ENCODE measurements at regions not wholly inside any gene's neighbourhood (a gene's known extent, or its start where the extent isn't known, plus 50 kb on each side); places are given as distances from the start of the nearest gene placed in this dataset.
A peak's percentile ranks its signal among the peaks of the same experiment; 100 is the strongest.

- Mint-ChIP-seq H3K27ac (no peak overlapping the region), H3K4me1 (ENCODE audit: low read depth in 2 of 2) (no peaks in the 10 kb centered on the region), H3K9me3 (no peaks in the 10 kb centered on the region), H3K36me3 (ENCODE audit: insufficient read depth) (no peaks in the 10 kb centered on the region), H3K27me3 (peaks cover 14 to 31% of the 10 kb centered on the region in 2 donors), H3K4me3 (no peak overlapping the region)
- no peak for DNase-seq
- no peak for ATAC-seq (replicated peaks)
Measured at GRCh38 chr7:24191362-24191761, 92.6 kb upstream of the NPY start.

- no peaks in the 10 kb centered on the region for H3K36me3 Mint-ChIP-seq (ENCODE audit: insufficient read depth)
Measured at GRCh38 chr7:24192053-24192452, 91.9 kb upstream of the NPY start.

GRCh38 chr7:24192691-24193090 is 91.3 kb upstream of the NPY start:
- H3K4me1 Mint-ChIP-seq (ENCODE audit: low read depth in 2 of 2): no peaks in the 10 kb centered on the region
- peaks cover 19 to 31% of the 10 kb centered on the region in 2 donors for H3K27me3 Mint-ChIP-seq
- ATAC-seq (replicated peaks) (no peak), DNase-seq (no peak)
- no peaks in the 10 kb centered on the region for H3K36me3 Mint-ChIP-seq (ENCODE audit: insufficient read depth)
- no peak overlapping the region for H3K27ac Mint-ChIP-seq
- no peaks in the 10 kb centered on the region for H3K9me3 Mint-ChIP-seq
- H3K4me3 Mint-ChIP-seq: no peak overlapping the region

More at GRCh38 chr7:24192053-24192452, 91.9 kb upstream of the NPY start:
- no peak for DNase-seq
- peaks cover 19 to 31% of the 10 kb centered on the region in 2 donors for H3K27me3 Mint-ChIP-seq
- H3K9me3 Mint-ChIP-seq: no peaks in the 10 kb centered on the region
- ATAC-seq (replicated peaks): no peak
- H3K4me3 Mint-ChIP-seq: no peak overlapping the region
- no peaks in the 10 kb centered on the region for H3K4me1 Mint-ChIP-seq (ENCODE audit: low read depth in 2 of 2)
- H3K27ac Mint-ChIP-seq: no peak overlapping the region

- Mint-ChIP-seq H3K4me3 (no peak overlapping the region), H3K27ac (no peak overlapping the region), H3K9me3 (no peaks in the 10 kb centered on the region), H3K36me3 (ENCODE audit: insufficient read depth) (peaks cover 2% of the 10 kb centered on the region), H3K4me1 (ENCODE audit: low read depth in 2 of 2) (peaks cover 4 to 6% of the 10 kb centered on the region in 2 donors), H3K27me3 (peaks cover 8 to 14% of the 10 kb centered on the region in 2 donors)
- ATAC-seq (replicated peaks): no peak
- no peak for DNase-seq
Measured at GRCh38 chr7:24197852-24198251, 86.1 kb upstream of the NPY start.

- no peak for DNase-seq
- no peak overlapping the region for H3K4me3 Mint-ChIP-seq
Measured at GRCh38 chr7:24199978-24200377, 84.0 kb upstream of the NPY start.

GRCh38 chr7:24200407-24200966 is 83.5 kb upstream of the NPY start:
- no peak overlapping the region for H3K4me3 Mint-ChIP-seq
- peaks cover 4 to 6% of the 10 kb centered on the region in 2 donors for H3K4me1 Mint-ChIP-seq (ENCODE audit: low read depth in 2 of 2)
- no peak overlapping the region for H3K27ac Mint-ChIP-seq
- no peak for DNase-seq
- H3K9me3 Mint-ChIP-seq: no peaks in the 10 kb centered on the region
- ATAC-seq (replicated peaks): no peak
- peaks cover 2% of the 10 kb centered on the region for H3K36me3 Mint-ChIP-seq (ENCODE audit: insufficient read depth)
- peaks cover 5 to 23% of the 10 kb centered on the region in 2 donors for H3K27me3 Mint-ChIP-seq

More at GRCh38 chr7:24199978-24200377, 84.0 kb upstream of the NPY start:
- H3K9me3 Mint-ChIP-seq: no peaks in the 10 kb centered on the region
- ATAC-seq (replicated peaks): peak; percentile 96
- H3K27ac Mint-ChIP-seq: no peak overlapping the region
- H3K36me3 Mint-ChIP-seq (ENCODE audit: insufficient read depth): peaks cover 2% of the 10 kb centered on the region
- peaks cover 5 to 23% of the 10 kb centered on the region in 2 donors for H3K27me3 Mint-ChIP-seq
- H3K4me1 Mint-ChIP-seq (ENCODE audit: low read depth in 2 of 2): peaks cover 4 to 6% of the 10 kb centered on the region in 2 donors

GRCh38 chr7:24201226-24201625 is 82.8 kb upstream of the NPY start:
- DNase-seq: no peak
- Mint-ChIP-seq H3K4me1 (ENCODE audit: low read depth in 2 of 2) (peaks cover 4 to 6% of the 10 kb centered on the region in 2 donors), H3K4me3 (no peak overlapping the region), H3K9me3 (no peaks in the 10 kb centered on the region), H3K36me3 (ENCODE audit: insufficient read depth) (peaks cover 2% of the 10 kb centered on the region), H3K27me3 (peaks cover 5 to 16% of the 10 kb centered on the region in 2 donors), H3K27ac (no peak overlapping the region)
- ATAC-seq (replicated peaks): no peak

- H3K9me3 Mint-ChIP-seq: no peaks in the 10 kb centered on the region
- H3K36me3 Mint-ChIP-seq (ENCODE audit: insufficient read depth): no peaks in the 10 kb centered on the region
- DNase-seq (no peak), ATAC-seq (replicated peaks) (no peak)
- no peak overlapping the region for H3K27ac Mint-ChIP-seq
- no peak overlapping the region for H3K4me3 Mint-ChIP-seq
- peaks cover 6 to 7% of the 10 kb centered on the region in 2 donors for H3K27me3 Mint-ChIP-seq
- no peaks in the 10 kb centered on the region for H3K4me1 Mint-ChIP-seq (ENCODE audit: low read depth in 2 of 2)
Measured at GRCh38 chr7:24212073-24212472, 71.9 kb upstream of the NPY start.

GRCh38 chr7:24213311-24213710 is 70.7 kb upstream of the NPY start:
- Mint-ChIP-seq H3K4me1 (ENCODE audit: low read depth in 2 of 2) (no peaks in the 10 kb centered on the region), H3K27me3 (peaks cover 6% of the 10 kb centered on the region in 2 donors), H3K9me3 (no peaks in the 10 kb centered on the region), H3K4me3 (no peak overlapping the region), H3K36me3 (ENCODE audit: insufficient read depth) (no peaks in the 10 kb centered on the region), H3K27ac (no peak overlapping the region)
- ATAC-seq (replicated peaks): no peak
- no peak for DNase-seq

GRCh38 chr7:24214670-24215069 is 69.3 kb upstream of the NPY start:
- Mint-ChIP-seq H3K4me1 (ENCODE audit: low read depth in 2 of 2) (no peaks in the 10 kb centered on the region), H3K27ac (no peak overlapping the region), H3K4me3 (no peak overlapping the region), H3K36me3 (ENCODE audit: insufficient read depth) (no peaks in the 10 kb centered on the region), H3K27me3 (peaks cover 6% of the 10 kb centered on the region in 2 donors), H3K9me3 (no peaks in the 10 kb centered on the region)
- DNase-seq (no peak), ATAC-seq (replicated peaks) (no peak)

GRCh38 chr7:24216576-24217125 is 67.3 kb upstream of the NPY start:
- peaks cover 0 to 6% of the 10 kb centered on the region in 2 donors for H3K27me3 Mint-ChIP-seq
- H3K36me3 Mint-ChIP-seq (ENCODE audit: insufficient read depth): no peaks in the 10 kb centered on the region
- no peaks in the 10 kb centered on the region for H3K9me3 Mint-ChIP-seq
- ATAC-seq (replicated peaks) (no peak), DNase-seq (no peak)
- no peaks in the 10 kb centered on the region for H3K4me1 Mint-ChIP-seq (ENCODE audit: low read depth in 2 of 2)
- no peak overlapping the region for H3K27ac Mint-ChIP-seq
- H3K4me3 Mint-ChIP-seq: no peak overlapping the region

GRCh38 chr7:24221500-24221899 is 62.5 kb upstream of the NPY start:
- DNase-seq (no peak), ATAC-seq (replicated peaks) (no peak)
- Mint-ChIP-seq H3K27ac (no peak overlapping the region), H3K4me3 (no peak overlapping the region), H3K27me3 (peaks cover 8 to 15% of the 10 kb centered on the region in 2 donors), H3K4me1 (ENCODE audit: low read depth in 2 of 2) (no peaks in the 10 kb centered on the region), H3K9me3 (peaks cover 2 to 7% of the 10 kb centered on the region in 2 donors), H3K36me3 (ENCODE audit: insufficient read depth) (no peaks in the 10 kb centered on the region)

GRCh38 chr7:24227068-24227467 is 56.9 kb upstream of the NPY start:
- Mint-ChIP-seq H3K4me1 (ENCODE audit: low read depth in 2 of 2) (peaks cover 15 to 17% of the 10 kb centered on the region in 2 donors), H3K27ac (peak overlapping the region in 1 of 2 donors; percentile 75), H3K9me3 (peaks cover 2 to 7% of the 10 kb centered on the region in 2 donors), H3K4me3 (peak overlapping the region; percentile 26 to 51), H3K36me3 (ENCODE audit: insufficient read depth) (no peaks in the 10 kb centered on the region), H3K27me3 (peaks cover 14 to 25% of the 10 kb centered on the region in 2 donors)
- ATAC-seq (replicated peaks) (peak; percentile 51), DNase-seq (no peak)

GRCh38 chr7:24227603-24228359 is 56.2 kb upstream of the NPY start:
- ATAC-seq (replicated peaks) (peak; percentile 79), DNase-seq (no peak)
- Mint-ChIP-seq H3K27ac (peak overlapping the region; percentile 7 to 75), H3K4me3 (peak overlapping the region; percentile 26 to 51), H3K9me3 (peaks cover 2 to 7% of the 10 kb centered on the region in 2 donors), H3K27me3 (peaks cover 9 to 25% of the 10 kb centered on the region in 2 donors), H3K36me3 (ENCODE audit: insufficient read depth) (no peaks in the 10 kb centered on the region), H3K4me1 (ENCODE audit: low read depth in 2 of 2) (peaks cover 15 to 17% of the 10 kb centered on the region in 2 donors)
